Activated CD8-positive, alpha-beta T cell treated with anti-CD3 and anti-CD28 coated beads for 36 hours (primary cell): ENCODE measurements at regions not wholly inside any gene's neighbourhood (a gene's known extent, or its start where the extent isn't known, plus 50 kb on each side); places are given as distances from the start of the nearest gene placed in this dataset.

Experiments
- ATAC-seq: fragments of 200-7000 bp; cut with Tn5 transposase; one replicate; pipeline ENCODE4 v1.10.0; 2021; ENCODE audit warnings: mild to moderate bottlenecking, moderate library complexity
- CTCF ChIA-PET: fragments of 350-600 bp; sonication (Branson Sonifier 250); formaldehyde crosslinking; loops from one replicate; lab custom pipeline; 2021; ENCODE audit warnings: antibody characterized with exemption; lab: Charles Lee
- POLR2A ChIA-PET: fragments of 350-600 bp; sonication (Branson Sonifier 250); formaldehyde crosslinking; loops from one replicate; lab custom pipeline; 2021; ENCODE audit warnings: antibody characterized with exemption; lab: Charles Lee
- DNase-seq: peaks from one replicate; pipeline ENCODE4 v3.0.0-alpha.2; 2020
- H3K27ac Mint-ChIP-seq: one replicate; pipeline ENCODE4 v1.8.0; 2021; ENCODE audit warnings: mild to moderate bottlenecking, mixed read lengths
- H3K27me3 Mint-ChIP-seq: one replicate; pipeline ENCODE4 v1.8.0; 2021; ENCODE audit warnings: mixed read lengths
- H3K36me3 Mint-ChIP-seq: one replicate; pipeline ENCODE4 v1.8.0; 2021; ENCODE audit warnings: low read depth, mixed read lengths
- H3K4me1 Mint-ChIP-seq: one replicate; pipeline ENCODE4 v1.8.0; 2021; ENCODE audit warnings: low read depth, mixed read lengths
- H3K4me3 Mint-ChIP-seq: one replicate; pipeline ENCODE4 v1.8.0; 2021; ENCODE audit warnings: mild to moderate bottlenecking, moderate library complexity, mixed read lengths
- H3K9me3 Mint-ChIP-seq: one replicate; pipeline ENCODE4 v1.8.0; 2021; ENCODE audit warnings: mixed read lengths
- CTCF ChIP-seq: fragments of 200-600 bp; IDR thresholded peaks from one replicate; pipeline ENCODE4 v1.8.0; 2022; ENCODE audit warnings: antibody characterized with exemption, mild to moderate bottlenecking
- intact Hi-C: fragments of 100-400 bp; cut with micrococcal nuclease; formaldehyde crosslinking; loops from one replicate; pipeline ENCODE4 v1.10.0; 2022

- Mint-ChIP-seq H3K27me3 (peaks cover 5% of the 10 kb centered on the region), H3K4me1 (no peaks in the 10 kb centered on the region), H3K36me3 (no peaks in the 10 kb centered on the region), H3K9me3 (no peaks in the 10 kb centered on the region), H3K4me3 (no peak overlapping the region), H3K27ac (no peak overlapping the region)
- ATAC-seq, result no peak
- DNase-seq, result no peak
- intact Hi-C loops, result no loop called here
- CTCF ChIA-PET, result no interaction called here
- TF ChIP-seq CTCF, result no peak
- POLR2A ChIA-PET, result no interaction called here
Observed at GRCh38 chr22:48267681-48268080, 1505.2 kb downstream of the TBC1D22A start.

- Mint-ChIP-seq H3K4me3 (no peak overlapping the region), H3K36me3 (no peaks in the 10 kb centered on the region), H3K27me3 (peaks cover 5% of the 10 kb centered on the region), H3K9me3 (no peaks in the 10 kb centered on the region), H3K27ac (no peak overlapping the region), H3K4me1 (no peaks in the 10 kb centered on the region)
- POLR2A ChIA-PET, result no interaction called here
- CTCF ChIA-PET, result no interaction called here
- TF ChIP-seq CTCF, result no peak
- ATAC-seq, result no peak
- no peak for DNase-seq
- intact Hi-C loops, result no loop called here
Observed at GRCh38 chr22:48265000-48265625, 1502.7 kb downstream of the TBC1D22A start.

- intact Hi-C loops, result no loop called here
- DNase-seq, result no peak
- H3K4me1 Mint-ChIP-seq, result no peaks in the 10 kb centered on the region
- H3K27ac Mint-ChIP-seq, result no peak overlapping the region
- no peak overlapping the region for H3K4me3 Mint-ChIP-seq
- TF ChIP-seq CTCF, result no peak
- ChIA-PET CTCF (no interaction called here), POLR2A (no interaction called here)
- no peaks in the 10 kb centered on the region for H3K36me3 Mint-ChIP-seq
- no peak for ATAC-seq
- H3K9me3 Mint-ChIP-seq, result no peaks in the 10 kb centered on the region
- H3K27me3 Mint-ChIP-seq, result peaks cover 5% of the 10 kb centered on the region
Observed at GRCh38 chr22:48264586-48264985, 1502.1 kb downstream of the TBC1D22A start.

GRCh38 chr22:48263791-48264351, 1501.4 kb downstream of the TBC1D22A start:
- Mint-ChIP-seq H3K4me3 (no peak overlapping the region), H3K36me3 (no peaks in the 10 kb centered on the region), H3K27me3 (no peaks in the 10 kb centered on the region), H3K9me3 (no peaks in the 10 kb centered on the region), H3K4me1 (no peaks in the 10 kb centered on the region), H3K27ac (no peak overlapping the region)
- ATAC-seq, result no peak
- intact Hi-C loops, result no loop called here
- CTCF ChIA-PET, result no interaction called here
- POLR2A ChIA-PET, result no interaction called here
- TF ChIP-seq CTCF, result no peak
- DNase-seq, result no peak

- H3K9me3 Mint-ChIP-seq, result no peaks in the 10 kb centered on the region
- H3K4me1 Mint-ChIP-seq, result no peaks in the 10 kb centered on the region
- no peak for TF ChIP-seq CTCF
- no peak overlapping the region for H3K4me3 Mint-ChIP-seq
- intact Hi-C loops, result no loop called here
- no peaks in the 10 kb centered on the region for H3K27me3 Mint-ChIP-seq
- ChIA-PET POLR2A (no interaction called here), CTCF (no interaction called here)
- no peak for DNase-seq
- H3K27ac Mint-ChIP-seq, result no peak overlapping the region
- no peak for ATAC-seq
- H3K36me3 Mint-ChIP-seq, result no peaks in the 10 kb centered on the region
Observed at GRCh38 chr22:48263431-48263765, 1500.9 kb downstream of the TBC1D22A start.
